HEK293 (cell line): ENCODE measurements at regions not wholly inside any gene's neighbourhood (a gene's known extent, or its start where the extent isn't known, plus 50 kb on each side); places are given as distances from the start of the nearest gene placed in this dataset.

Source experiments
- CTCF ChIA-PET: fragments of 350-600 bp; formaldehyde crosslinking; extraction: SDS; loops from one replicate; lab custom pipeline; 2021; ENCODE audit warnings: antibody characterized with exemption; lab: Yijun Ruan, JAX
- POLR2A ChIA-PET: fragments of 300-600 bp; formaldehyde crosslinking; extraction: SDS; loops from one replicate; lab custom pipeline; 2020; ENCODE audit warnings: antibody characterized with exemption, inconsistent platforms; lab: Yijun Ruan, JAX
- H3K27ac ChIP-seq: fragments of 200-500 bp; sonication (Bioruptor generic); 2 replicates; pipeline ENCODE4 v1.5.1; 2014; ENCODE audit warnings: low read depth, low read length, control low read depth, inconsistent platforms; ENCODE audit errors: extremely low read depth
- H3K36me3 ChIP-seq, 2 experiments: fragments of 200-500 bp in 1 of 2; sonication (Bioruptor generic) in 1 of 2; 1 replicate in 1 of 2; 2 replicates in 1 of 2; pipeline ENCODE4 v1.5.1; 2014 to 2017; ENCODE audit warnings: inconsistent platforms in 2 of 2, low read length in 2 of 2; ENCODE audit not compliant: control insufficient read depth in 2 of 2, insufficient read depth in 1 of 2
- H3K4me1 ChIP-seq: fragments of 200-500 bp; sonication (Bioruptor generic); 2 replicates; pipeline ENCODE4 v1.5.1; 2014; ENCODE audit warnings: mild to moderate bottlenecking, low read length, inconsistent platforms; ENCODE audit not compliant: control insufficient read depth, insufficient read depth
- H3K4me3 ChIP-seq: 2 replicates; pipeline ENCODE4 v1.5.1; 2011; ENCODE audit warnings: low read depth, mild to moderate bottlenecking, control low read depth, low read length, moderate library complexity
- H3K9me3 ChIP-seq: fragments of 200-500 bp; sonication (Bioruptor generic); 2 replicates; pipeline ENCODE4 v1.5.1; 2014; ENCODE audit warnings: low read depth, low read length, inconsistent platforms; ENCODE audit not compliant: control insufficient read depth, insufficient read depth
- EGR2 ChIP-seq: fragments of 450-650 bp; formaldehyde crosslinking; IDR thresholded peaks from 2 replicates; pipeline ENCODE4 v1.5.1; 2016; ENCODE audit warnings: low read depth, missing biosample characterization, missing genetic modification characterization
- GLI2 ChIP-seq: fragments of 450-650 bp; formaldehyde crosslinking; IDR thresholded peaks from 2 replicates; pipeline ENCODE4; 2017; ENCODE audit warnings: missing biosample characterization, missing genetic modification characterization, low read depth, borderline replicate concordance
- HOXC10 ChIP-seq: sonication (generic); formaldehyde crosslinking; IDR thresholded peaks from 2 replicates; pipeline ENCODE4 v1.8.1; 2023; ENCODE audit warnings: mild to moderate bottlenecking, missing genetic modification reagents
- OSR2 ChIP-seq: fragments of 450-650 bp; formaldehyde crosslinking; IDR thresholded peaks from 2 replicates; pipeline ENCODE4 v1.5.1; 2016; ENCODE audit warnings: missing biosample characterization, missing genetic modification characterization
- PRDM1 ChIP-seq: fragments of 450-650 bp; formaldehyde crosslinking; IDR thresholded peaks from 2 replicates; pipeline ENCODE4; 2016; ENCODE audit warnings: missing biosample characterization, missing genetic modification characterization
- RBAK ChIP-seq: fragments of 450-650 bp; formaldehyde crosslinking; IDR thresholded peaks from 2 replicates; pipeline ENCODE4 v1.5.1; 2016; ENCODE audit warnings: missing biosample characterization, missing genetic modification characterization
- SALL2 ChIP-seq: fragments of 450-650 bp; formaldehyde crosslinking; IDR thresholded peaks from 2 replicates; pipeline ENCODE4 v1.5.0; 2017; ENCODE audit warnings: missing biosample characterization, mild to moderate bottlenecking, missing genetic modification characterization, borderline replicate concordance
- YY2 ChIP-seq: fragments of 450-650 bp; formaldehyde crosslinking; IDR thresholded peaks from 2 replicates; pipeline ENCODE4 v1.5.1; 2016; ENCODE audit warnings: missing biosample characterization, missing genetic modification characterization
- ZNF174 ChIP-seq: fragments of 450-650 bp; formaldehyde crosslinking; IDR thresholded peaks from 2 replicates; pipeline ENCODE4 v1.5.0; 2017; ENCODE audit warnings: missing biosample characterization, mild to moderate bottlenecking, missing genetic modification characterization
- ZNF2 ChIP-seq: fragments of 450-650 bp; formaldehyde crosslinking; IDR thresholded peaks from 2 replicates; pipeline ENCODE4 v1.5.1; 2016; ENCODE audit warnings: missing biosample characterization, missing genetic modification characterization
- ZNF341 ChIP-seq: fragments of 450-650 bp; formaldehyde crosslinking; IDR thresholded peaks from 2 replicates; pipeline ENCODE4; 2016; ENCODE audit warnings: low read depth, missing biosample characterization, missing genetic modification characterization
- ZNF350 ChIP-seq: fragments of 450-650 bp; formaldehyde crosslinking; IDR thresholded peaks from 2 replicates; pipeline ENCODE4 v1.5.0; 2017; ENCODE audit warnings: missing biosample characterization, mild to moderate bottlenecking, missing genetic modification characterization
- ZNF423 ChIP-seq: fragments of 450-650 bp; formaldehyde crosslinking; IDR thresholded peaks from 2 replicates; pipeline ENCODE4 v1.5.1; 2016; ENCODE audit warnings: missing biosample characterization, missing genetic modification characterization
- ZNF426 ChIP-seq: fragments of 450-650 bp; formaldehyde crosslinking; IDR thresholded peaks from 2 replicates; pipeline ENCODE4 v1.5.1; 2017; ENCODE audit warnings: missing biosample characterization, missing genetic modification characterization, mild to moderate bottlenecking, inconsistent platforms, moderate library complexity
- ZNF521 ChIP-seq: fragments of 450-650 bp; formaldehyde crosslinking; IDR thresholded peaks from 2 replicates; pipeline ENCODE4 v1.5.1; 2017; ENCODE audit warnings: missing biosample characterization, mild to moderate bottlenecking, missing genetic modification characterization
- ZNF585B ChIP-seq: fragments of 450-650 bp; formaldehyde crosslinking; IDR thresholded peaks from 2 replicates; pipeline ENCODE4 v1.5.1; 2016; ENCODE audit warnings: missing biosample characterization, missing genetic modification characterization
- ZNF600 ChIP-seq: fragments of 450-650 bp; formaldehyde crosslinking; IDR thresholded peaks from 2 replicates; pipeline ENCODE4 v1.5.1; 2016; ENCODE audit warnings: missing biosample characterization, missing genetic modification characterization
- ZNF654 ChIP-seq: fragments of 450-650 bp; formaldehyde crosslinking; IDR thresholded peaks from 2 replicates; pipeline ENCODE4 v1.5.1; 2016; ENCODE audit warnings: low read depth, missing biosample characterization, missing genetic modification characterization
- ZNF785 ChIP-seq: fragments of 450-650 bp; formaldehyde crosslinking; IDR thresholded peaks from 2 replicates; pipeline ENCODE4 v1.5.1; 2016; ENCODE audit warnings: missing biosample characterization, missing genetic modification characterization
- ZNF830 ChIP-seq: fragments of 450-650 bp; IDR thresholded peaks from 2 replicates; pipeline ENCODE4 v1.5.0; 2018; ENCODE audit warnings: missing biosample characterization, missing genetic modification characterization, low read depth, mild to moderate bottlenecking, moderate library complexity
- ZSCAN23 ChIP-seq: fragments of 450-650 bp; formaldehyde crosslinking; IDR thresholded peaks from 2 replicates; pipeline ENCODE4 v1.5.1; 2016; ENCODE audit warnings: missing biosample characterization, missing genetic modification characterization
- TF ChIP-seq, protein P1 (sequence below): fragments of 450-650 bp; formaldehyde crosslinking; IDR thresholded peaks from 2 replicates; pipeline ENCODE4 v1.5.1; 2016; ENCODE audit warnings: missing biosample characterization, missing genetic modification characterization
- TF ChIP-seq, protein P2 (sequence below): fragments of 450-650 bp; IDR thresholded peaks from 2 replicates; pipeline ENCODE4 v1.5.1; 2018; ENCODE audit warnings: missing biosample characterization, missing genetic modification characterization
- TF ChIP-seq, protein P3 (sequence below): fragments of 450-650 bp; formaldehyde crosslinking; IDR thresholded peaks from 2 replicates; pipeline ENCODE4 v1.5.1; 2016; ENCODE audit warnings: missing biosample characterization, missing genetic modification characterization
- TF ChIP-seq, protein P4 (sequence below): fragments of 450-650 bp; formaldehyde crosslinking; IDR thresholded peaks from 2 replicates; pipeline ENCODE4 v1.5.1; 2016; ENCODE audit warnings: missing biosample characterization, missing genetic modification characterization
- TF ChIP-seq, protein P5 (sequence below): fragments of 450-650 bp; formaldehyde crosslinking; IDR thresholded peaks from 2 replicates; pipeline ENCODE4 v1.5.1; 2017; ENCODE audit warnings: missing biosample characterization, missing genetic modification characterization

DNA sequence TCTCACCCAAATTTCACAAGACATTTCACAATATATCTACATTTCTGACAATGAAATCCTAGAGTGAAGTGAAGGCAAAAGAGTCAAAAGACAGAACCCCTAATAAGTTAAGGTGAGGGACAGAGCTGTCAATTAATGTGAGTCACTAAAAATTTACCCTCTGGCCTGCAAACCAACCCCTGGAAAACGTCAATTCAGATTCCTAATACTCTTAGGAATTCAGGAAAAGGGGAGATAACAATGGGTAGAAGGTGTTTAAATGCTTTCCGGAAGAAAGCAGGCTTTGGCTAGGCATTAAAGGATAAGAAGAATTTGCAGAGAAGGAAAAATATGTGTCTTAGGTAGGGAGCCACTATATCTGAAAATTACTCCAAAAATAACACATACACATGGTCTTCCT lies 299.6 kb downstream of the INHBA start (continued):
- TF ChIP-seq ZNF600 = no peak

DNA sequence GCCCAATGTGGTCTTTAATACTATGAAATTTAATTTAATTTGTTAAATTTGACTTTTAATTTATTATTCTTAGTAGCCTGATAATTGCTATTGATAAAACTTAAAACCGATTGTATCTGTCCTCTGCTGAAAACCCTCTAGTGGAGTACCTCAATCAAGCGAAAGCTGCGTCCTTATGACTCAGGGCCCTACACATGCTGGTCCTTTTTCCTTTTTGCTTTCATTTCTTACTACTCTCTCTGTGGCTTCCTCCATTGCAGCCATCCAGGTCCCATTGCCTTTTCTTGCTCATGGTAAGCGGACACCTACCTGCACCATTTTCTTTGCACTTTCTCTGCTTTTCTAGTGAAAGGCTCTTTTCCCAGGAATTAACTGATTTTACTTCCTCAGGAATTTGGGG lies 301.1 kb downstream of the INHBA start:
- Histone ChIP-seq H3K4me3 (no peak overlapping the region), H3K36me3 (no peaks in the 10 kb centered on the region), H3K9me3 (no peaks in the 10 kb centered on the region), H3K27ac (no peak overlapping the region), H3K4me1 (no peaks in the 10 kb centered on the region)
- ChIA-PET POLR2A (no interaction called here), CTCF (no interaction called here)
- TF ChIP-seq SALL2 (tag by site-specific recombination) (no peak), ZNF785 (tag by site-specific recombination) (no peak), PRDM1 (peak; percentile 55), ZSCAN23 (tag by site-specific recombination) (no peak)

DNA sequence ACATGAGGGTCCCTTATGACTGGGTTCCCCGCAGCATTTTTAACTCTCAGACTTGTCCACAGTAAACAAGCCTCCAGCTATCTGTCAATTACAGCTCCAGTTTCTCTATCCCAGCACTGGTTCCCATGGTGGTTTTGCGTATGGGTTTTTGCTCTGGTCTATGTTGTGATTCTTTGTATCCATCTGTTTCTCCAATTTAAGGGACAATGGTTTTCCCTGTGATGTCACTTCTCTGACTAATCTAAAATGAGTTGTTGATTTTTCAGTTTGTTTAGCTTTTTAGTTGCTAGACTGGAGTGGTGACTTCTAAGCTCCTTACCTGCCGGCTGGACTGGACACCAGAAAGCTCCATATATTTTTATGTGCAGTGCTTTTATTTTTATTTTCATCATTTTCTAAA lies 303.7 kb downstream of the INHBA start:
- ChIA-PET CTCF (interaction anchor here (1.6 kb wide), 1 partner anchor 306 kb away, joined by 3 read pairs; no protein-coding TSS in a partner anchor), POLR2A (no interaction called here)
- Histone ChIP-seq H3K36me3 (no peaks in the 10 kb centered on the region), H3K27ac (no peak overlapping the region), H3K4me1 (no peaks in the 10 kb centered on the region), H3K9me3 (no peaks in the 10 kb centered on the region), H3K4me3 (no peak overlapping the region)
- TF ChIP-seq ZNF654 (no peak), EGR2 (no peak), HOXC10 (CRISPR knock-in tag) (no peak), ZNF341 (tag by site-specific recombination) (no peak), ZNF174 (no peak), ZNF2 (tag by site-specific recombination) (no peak), OSR2 (tag by site-specific recombination) (no peak)
- TF ChIP-seq, protein P1, sequence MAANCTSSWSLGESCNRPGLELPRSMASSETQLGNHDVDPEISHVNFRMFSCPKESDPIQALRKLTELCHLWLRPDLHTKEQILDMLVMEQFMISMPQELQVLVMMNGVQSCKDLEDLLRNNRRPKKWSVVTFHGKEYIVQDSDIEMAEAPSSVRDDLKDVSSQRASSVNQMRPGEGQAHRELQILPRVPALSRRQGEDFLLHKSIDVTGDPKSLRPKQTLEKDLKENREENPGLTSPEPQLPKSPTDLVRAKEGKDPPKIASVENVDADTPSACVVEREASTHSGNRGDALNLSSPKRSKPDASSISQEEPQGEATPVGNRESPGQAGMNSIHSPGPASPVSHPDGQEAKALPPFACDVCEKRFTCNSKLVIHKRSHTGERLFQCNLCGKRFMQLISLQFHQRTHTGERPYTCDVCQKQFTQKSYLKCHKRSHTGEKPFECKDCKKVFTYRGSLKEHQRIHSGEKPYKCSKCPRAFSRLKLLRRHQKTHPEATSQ (tag by site-specific recombination) = no peak
- TF ChIP-seq, protein P2, sequence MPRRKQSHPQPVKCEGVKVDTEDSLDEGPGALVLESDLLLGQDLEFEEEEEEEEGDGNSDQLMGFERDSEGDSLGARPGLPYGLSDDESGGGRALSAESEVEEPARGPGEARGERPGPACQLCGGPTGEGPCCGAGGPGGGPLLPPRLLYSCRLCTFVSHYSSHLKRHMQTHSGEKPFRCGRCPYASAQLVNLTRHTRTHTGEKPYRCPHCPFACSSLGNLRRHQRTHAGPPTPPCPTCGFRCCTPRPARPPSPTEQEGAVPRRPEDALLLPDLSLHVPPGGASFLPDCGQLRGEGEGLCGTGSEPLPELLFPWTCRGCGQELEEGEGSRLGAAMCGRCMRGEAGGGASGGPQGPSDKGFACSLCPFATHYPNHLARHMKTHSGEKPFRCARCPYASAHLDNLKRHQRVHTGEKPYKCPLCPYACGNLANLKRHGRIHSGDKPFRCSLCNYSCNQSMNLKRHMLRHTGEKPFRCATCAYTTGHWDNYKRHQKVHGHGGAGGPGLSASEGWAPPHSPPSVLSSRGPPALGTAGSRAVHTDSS (tag by site-specific recombination) = no peak
- TF ChIP-seq, protein P3, sequence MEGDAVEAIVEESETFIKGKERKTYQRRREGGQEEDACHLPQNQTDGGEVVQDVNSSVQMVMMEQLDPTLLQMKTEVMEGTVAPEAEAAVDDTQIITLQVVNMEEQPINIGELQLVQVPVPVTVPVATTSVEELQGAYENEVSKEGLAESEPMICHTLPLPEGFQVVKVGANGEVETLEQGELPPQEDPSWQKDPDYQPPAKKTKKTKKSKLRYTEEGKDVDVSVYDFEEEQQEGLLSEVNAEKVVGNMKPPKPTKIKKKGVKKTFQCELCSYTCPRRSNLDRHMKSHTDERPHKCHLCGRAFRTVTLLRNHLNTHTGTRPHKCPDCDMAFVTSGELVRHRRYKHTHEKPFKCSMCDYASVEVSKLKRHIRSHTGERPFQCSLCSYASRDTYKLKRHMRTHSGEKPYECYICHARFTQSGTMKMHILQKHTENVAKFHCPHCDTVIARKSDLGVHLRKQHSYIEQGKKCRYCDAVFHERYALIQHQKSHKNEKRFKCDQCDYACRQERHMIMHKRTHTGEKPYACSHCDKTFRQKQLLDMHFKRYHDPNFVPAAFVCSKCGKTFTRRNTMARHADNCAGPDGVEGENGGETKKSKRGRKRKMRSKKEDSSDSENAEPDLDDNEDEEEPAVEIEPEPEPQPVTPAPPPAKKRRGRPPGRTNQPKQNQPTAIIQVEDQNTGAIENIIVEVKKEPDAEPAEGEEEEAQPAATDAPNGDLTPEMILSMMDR (tag by site-specific recombination) = no peak

DNA sequence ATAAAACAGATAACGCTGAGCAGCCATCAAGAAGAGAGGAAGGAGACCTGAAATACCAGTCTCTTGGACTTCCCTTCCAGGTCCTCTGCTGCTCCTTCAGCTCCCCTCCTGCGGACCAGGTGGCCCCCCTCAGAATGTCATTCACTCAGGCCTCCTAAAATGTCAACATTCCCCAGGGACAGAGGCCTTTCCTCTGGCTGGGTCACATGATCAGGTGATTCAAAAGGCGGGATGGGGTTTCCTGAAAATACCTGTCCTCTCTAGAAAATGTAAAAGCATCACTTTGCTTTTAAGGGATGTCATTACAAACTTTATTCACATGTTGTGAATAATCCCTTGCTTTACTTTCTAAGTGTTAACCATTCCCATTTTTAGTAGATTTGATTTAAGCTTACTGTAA lies 311.1 kb downstream of the INHBA start:
- H3K27ac ChIP-seq = no peak overlapping the region
- POLR2A ChIA-PET = no interaction called here
- CTCF ChIA-PET = no interaction called here
- no peaks in the 10 kb centered on the region for H3K9me3 ChIP-seq
- no peaks in the 10 kb centered on the region for H3K36me3 ChIP-seq
- H3K4me3 ChIP-seq = no peak overlapping the region
- no peaks in the 10 kb centered on the region for H3K4me1 ChIP-seq
- no peak for TF ChIP-seq ZNF521 (tag by site-specific recombination)
- TF ChIP-seq GLI2 (tag by site-specific recombination) = no peak
- TF ChIP-seq, protein P4, sequence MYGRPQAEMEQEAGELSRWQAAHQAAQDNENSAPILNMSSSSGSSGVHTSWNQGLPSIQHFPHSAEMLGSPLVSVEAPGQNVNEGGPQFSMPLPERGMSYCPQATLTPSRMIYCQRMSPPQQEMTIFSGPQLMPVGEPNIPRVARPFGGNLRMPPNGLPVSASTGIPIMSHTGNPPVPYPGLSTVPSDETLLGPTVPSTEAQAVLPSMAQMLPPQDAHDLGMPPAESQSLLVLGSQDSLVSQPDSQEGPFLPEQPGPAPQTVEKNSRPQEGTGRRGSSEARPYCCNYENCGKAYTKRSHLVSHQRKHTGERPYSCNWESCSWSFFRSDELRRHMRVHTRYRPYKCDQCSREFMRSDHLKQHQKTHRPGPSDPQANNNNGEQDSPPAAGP (tag by site-specific recombination) = no peak
- TF ChIP-seq ZNF350 = no peak
- TF ChIP-seq ZNF830 (tag by site-specific recombination) = no peak
- TF ChIP-seq, protein P5, sequence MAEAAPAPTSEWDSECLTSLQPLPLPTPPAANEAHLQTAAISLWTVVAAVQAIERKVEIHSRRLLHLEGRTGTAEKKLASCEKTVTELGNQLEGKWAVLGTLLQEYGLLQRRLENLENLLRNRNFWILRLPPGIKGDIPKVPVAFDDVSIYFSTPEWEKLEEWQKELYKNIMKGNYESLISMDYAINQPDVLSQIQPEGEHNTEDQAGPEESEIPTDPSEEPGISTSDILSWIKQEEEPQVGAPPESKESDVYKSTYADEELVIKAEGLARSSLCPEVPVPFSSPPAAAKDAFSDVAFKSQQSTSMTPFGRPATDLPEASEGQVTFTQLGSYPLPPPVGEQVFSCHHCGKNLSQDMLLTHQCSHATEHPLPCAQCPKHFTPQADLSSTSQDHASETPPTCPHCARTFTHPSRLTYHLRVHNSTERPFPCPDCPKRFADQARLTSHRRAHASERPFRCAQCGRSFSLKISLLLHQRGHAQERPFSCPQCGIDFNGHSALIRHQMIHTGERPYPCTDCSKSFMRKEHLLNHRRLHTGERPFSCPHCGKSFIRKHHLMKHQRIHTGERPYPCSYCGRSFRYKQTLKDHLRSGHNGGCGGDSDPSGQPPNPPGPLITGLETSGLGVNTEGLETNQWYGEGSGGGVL = no peak
- TF ChIP-seq ZNF585B = no peak
- no peak for TF ChIP-seq YY2
- no peak for TF ChIP-seq RBAK (tag by site-specific recombination)
- no peak for TF ChIP-seq ZNF426
- no peak for TF ChIP-seq ZNF423 (tag by site-specific recombination)
